ENCODE measurements at regions not wholly inside any gene's neighbourhood (a gene's known extent, or its start where the extent isn't known, plus 50 kb on each side); places are given as distances from the start of the nearest gene placed in this dataset.

DNA sequence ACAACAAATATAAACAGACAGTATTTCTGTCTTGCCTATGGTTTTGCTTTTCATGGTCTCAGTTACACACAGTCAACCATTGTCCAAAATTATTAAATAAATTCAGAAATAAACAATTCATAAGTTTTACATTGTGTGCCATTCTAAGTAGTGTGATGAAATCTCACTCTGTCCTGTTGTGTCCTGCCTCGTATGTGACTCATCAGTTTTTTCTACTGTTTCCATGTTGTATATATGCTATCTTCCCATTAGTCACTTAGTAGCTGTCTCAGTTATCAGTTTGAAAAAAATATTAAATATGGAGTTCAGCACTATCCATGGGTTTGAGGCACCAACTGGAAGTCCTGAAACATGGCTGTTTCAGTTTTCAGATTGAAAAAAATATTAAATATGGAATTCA, 282.4 kb upstream of the GRM7 start:
- no peak for DNase-seq (ENCODE audit: low read depth in 3 of 3)

GRCh38 chr3:6580808-6581207, 280.1 kb upstream of the GRM7 start:
- no peak for DNase-seq (ENCODE audit: low read depth in 3 of 3)

DNA sequence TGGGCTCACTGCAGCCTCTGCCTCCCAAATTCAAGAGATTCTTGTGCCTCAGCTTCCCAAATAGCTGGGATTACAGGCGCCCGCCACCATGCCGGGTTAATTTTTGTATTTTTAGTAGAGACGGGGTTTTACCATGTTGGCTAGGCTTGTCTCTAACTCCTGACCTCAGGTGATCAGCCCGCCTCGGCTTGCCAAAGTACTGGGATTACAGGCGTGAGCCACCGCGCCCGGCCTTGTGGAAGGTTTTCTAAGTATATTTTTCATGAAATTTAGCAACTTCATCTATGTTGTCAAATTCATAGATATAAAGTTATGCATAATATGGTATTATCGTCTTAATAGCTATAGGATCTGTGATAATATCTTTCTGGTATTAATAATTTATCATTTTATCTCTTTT, 275.6 kb upstream of the GRM7 start:
- DNase-seq (ENCODE audit: low read depth in 3 of 3): no peak

DNA sequence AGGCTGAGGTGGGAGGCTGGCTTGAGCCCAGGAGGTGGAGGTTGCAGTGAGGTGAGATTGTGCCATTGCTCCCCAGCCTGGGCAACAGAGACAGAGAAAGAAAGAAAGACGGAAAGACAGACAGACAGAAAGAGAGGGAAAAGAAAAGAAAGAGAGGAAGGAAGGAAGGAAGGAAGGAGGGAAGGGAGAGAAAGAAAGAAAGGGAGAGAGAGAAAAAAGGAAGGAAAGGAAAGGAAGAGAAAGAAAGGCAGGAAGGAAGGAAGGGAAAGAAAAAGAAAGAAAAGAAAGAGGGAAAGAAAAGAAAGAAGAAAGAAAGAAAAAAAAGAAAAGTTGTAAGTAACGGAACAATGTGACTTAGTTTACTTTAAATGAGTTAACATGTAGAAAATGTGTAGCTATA, 260.7 kb upstream of the GRM7 start:
- DNase-seq (ENCODE audit: low read depth in 3 of 3): no peak

- DNase-seq (ENCODE audit: low read depth in 3 of 3): no peak
Measured at GRCh38 chr3:6601374-6601773, 259.5 kb upstream of the GRM7 start.

DNA sequence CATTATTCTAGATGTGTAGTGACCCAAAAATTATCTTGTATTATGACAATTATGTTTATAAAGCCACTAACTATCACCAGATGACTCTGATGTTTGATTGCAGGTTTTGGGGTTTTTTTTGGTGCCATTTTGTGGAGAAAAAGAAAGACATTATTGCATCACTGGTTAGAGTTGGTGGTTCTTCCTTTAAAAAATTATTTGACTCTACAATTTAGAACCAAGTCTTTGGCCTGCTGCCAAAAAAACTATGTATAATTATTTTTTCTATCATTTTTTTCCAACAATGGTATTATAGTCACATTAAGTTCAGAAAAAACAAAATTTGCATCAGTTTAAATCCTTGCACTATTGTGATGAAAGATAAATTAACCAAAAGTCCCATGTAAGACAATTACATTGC, 258.6 kb upstream of the GRM7 start:
- no peak for DNase-seq (ENCODE audit: low read depth in 3 of 3)

GRCh38 chr3:6605227-6605626, 255.7 kb upstream of the GRM7 start:
- DNase-seq (ENCODE audit: low read depth in 3 of 3): no peak

DNA sequence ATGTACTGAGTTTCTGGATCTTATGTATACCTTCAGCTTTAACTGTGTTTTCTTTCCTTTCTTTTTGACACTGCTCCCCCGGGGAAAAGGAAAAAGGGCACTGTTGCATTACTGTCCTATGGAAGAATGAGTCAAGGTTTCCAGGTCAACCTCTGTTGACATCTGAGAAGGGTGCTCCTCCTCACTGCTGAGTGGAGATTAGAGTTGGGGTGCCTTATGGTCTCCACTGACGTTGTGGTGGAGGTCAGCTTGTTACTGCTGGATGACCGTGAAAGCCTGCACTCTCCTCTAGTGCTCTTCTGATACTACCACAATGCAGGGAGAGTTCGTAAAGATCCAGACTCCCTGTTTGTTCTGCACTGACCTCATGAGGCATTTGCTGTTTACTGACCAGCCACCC, 252.1 kb upstream of the GRM7 start:
- no peak for DNase-seq (ENCODE audit: low read depth in 3 of 3)

GRCh38 chr3:6612034-6612616, 248.8 kb upstream of the GRM7 start:
- no peak for DNase-seq (ENCODE audit: low read depth in 3 of 3)

DNA sequence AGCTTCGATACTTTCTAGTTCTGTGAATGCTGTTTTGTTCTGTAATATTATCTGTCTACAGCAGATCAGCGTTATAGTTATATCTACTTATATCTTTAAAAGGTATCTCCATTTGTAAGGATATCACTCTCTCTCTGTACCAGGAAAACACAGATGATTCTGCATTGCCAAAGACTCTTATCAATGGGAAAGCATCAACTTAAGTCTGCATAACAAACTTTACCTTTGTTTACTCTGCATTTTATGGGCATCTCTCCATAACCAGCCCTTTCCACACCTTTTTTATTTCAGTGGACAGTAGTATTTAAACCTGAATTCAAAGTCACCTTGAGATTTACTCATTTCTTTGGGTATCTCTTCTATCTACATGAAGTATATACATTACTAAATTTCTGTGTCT, 238.7 kb upstream of the GRM7 start:
- DNase-seq (ENCODE audit: low read depth in 3 of 3): no peak

- no peak for DNase-seq (ENCODE audit: low read depth in 3 of 3)
Measured at GRCh38 chr3:6622712-6623111, 238.2 kb upstream of the GRM7 start.

DNA sequence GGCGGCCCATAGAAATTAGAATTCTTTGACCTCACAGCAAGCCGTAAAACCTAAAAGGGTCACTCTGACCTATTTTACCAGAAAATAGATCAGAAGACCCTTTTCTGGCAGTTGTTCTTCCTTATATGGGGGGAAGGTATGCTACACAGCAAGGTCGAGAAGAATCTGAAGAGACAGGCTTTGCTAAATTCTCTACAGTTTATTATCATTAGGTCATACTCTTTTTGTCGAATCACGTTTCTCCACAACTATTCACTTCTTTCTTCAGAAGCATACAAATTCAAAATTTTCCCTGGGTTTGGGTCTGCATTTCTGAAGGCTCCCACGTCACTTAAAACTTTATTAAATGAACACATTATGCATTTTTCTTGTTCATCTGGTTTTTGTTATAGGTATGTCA, 229.5 kb upstream of the GRM7 start:
- no peak for DNase-seq (ENCODE audit: low read depth in 3 of 3)

GRCh38 chr3:6640907-6641306, 220.0 kb upstream of the GRM7 start:
- DNase-seq (ENCODE audit: low read depth in 3 of 3): no peak

DNA sequence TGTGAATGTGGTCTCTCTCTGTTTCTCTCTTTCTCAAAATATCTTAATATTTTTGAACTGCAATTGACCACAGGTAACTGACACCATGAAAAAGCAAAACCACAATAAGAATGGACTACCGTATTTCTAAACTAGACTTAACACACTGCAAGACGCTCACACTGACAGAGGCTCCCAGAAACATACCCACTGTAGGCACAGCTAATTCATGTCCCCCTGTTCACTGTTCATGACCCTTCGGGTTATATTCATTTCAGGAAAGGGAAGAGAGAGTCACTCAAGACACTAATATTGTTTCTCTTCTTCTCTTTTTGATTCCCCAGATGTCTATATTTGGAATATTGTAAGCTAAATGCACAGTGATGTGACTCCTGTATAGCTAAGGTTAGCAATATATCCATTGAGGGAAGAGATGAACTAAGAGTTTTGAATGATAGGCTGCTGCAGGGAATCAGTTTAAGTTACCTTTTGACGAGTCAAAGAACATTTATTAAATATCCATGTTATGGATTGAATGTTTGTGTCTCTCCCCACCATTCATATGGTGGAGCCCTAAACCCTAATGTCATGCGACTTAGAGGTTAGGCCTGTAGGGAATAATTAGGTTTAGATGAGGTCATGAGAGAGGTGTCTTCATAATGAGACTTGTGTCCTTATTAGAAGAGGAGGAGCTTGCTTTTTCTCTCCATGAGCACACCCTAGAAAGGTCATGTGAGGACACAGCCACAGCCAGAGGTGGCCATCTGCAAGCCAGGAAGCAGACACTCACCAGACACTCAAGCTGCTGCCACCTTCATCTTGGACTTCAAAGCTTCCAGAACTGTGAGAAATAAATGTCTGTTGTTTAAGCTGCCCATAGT, 216.6 kb upstream of the GRM7 start:
- no peak for DNase-seq (ENCODE audit: low read depth in 3 of 3)

- no peak for DNase-seq (ENCODE audit: low read depth in 3 of 3)
Measured at GRCh38 chr3:6654670-6655069, 206.2 kb upstream of the GRM7 start.

DNA sequence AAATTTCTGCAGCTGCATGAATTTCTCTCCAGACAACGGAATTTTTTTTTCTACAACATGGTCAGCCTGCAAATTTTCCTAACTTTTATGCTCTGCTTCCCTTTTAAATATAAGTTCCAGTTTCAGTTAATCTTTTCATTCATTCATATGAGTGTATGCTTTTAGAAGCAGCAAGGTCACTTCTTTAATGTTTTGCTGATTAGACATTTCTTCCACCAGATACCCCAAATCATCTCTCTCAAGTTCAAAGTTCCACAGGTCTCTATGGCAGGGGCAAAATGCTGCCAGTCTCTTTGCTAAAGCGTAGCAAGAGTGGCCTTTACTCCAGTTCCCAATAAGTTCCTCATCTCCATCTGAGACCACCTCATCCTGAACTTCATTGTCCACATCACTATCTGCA, 205.6 kb upstream of the GRM7 start:
- DNase-seq (ENCODE audit: low read depth in 3 of 3): no peak

DNA sequence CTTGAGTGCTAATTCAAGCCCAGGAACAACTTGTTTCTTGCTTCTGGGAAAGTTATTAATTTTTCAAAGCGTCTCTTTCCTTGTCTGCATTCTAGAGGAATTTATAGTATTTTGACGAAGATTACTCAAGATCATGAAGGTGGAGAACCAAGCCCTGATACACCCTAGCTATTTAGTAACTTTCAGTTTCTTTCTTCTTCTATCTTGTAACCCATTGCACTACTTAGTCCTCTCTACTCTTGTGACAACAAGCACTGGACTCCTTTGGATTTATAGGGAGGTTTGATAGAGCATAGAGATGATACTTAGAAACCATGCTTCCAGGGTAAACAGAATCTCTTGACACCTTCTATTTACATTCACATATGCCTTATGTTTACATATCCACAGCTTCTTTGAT, 203.3 kb upstream of the GRM7 start:
- DNase-seq (ENCODE audit: low read depth in 3 of 3): no peak

GRCh38 chr3:6667354-6667753, 193.6 kb upstream of the GRM7 start:
- no peak for DNase-seq (ENCODE audit: low read depth in 3 of 3)

DNA sequence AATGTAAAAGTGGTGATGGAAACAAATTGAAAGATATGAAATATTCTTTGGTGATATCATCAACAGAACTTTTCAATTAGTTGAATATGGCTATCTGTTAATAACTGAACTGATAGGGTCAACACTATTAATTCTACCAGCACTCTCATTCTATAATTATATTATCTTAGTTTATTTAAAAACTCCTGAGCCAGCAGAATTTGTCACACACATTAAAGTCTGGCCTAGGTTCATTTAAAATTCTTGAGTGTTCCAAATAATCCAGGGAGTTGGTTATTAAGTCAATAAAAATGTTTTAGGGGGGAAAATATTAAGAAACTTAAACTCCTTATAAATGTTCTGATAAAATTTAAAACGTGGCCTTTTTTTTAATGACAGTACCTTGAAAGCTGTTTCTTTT, 189.6 kb upstream of the GRM7 start:
- DNase-seq (ENCODE audit: low read depth in 3 of 3): no peak

- DNase-seq (ENCODE audit: low read depth in 3 of 3): no peak
Measured at GRCh38 chr3:6679510-6679909, 181.4 kb upstream of the GRM7 start.

DNA sequence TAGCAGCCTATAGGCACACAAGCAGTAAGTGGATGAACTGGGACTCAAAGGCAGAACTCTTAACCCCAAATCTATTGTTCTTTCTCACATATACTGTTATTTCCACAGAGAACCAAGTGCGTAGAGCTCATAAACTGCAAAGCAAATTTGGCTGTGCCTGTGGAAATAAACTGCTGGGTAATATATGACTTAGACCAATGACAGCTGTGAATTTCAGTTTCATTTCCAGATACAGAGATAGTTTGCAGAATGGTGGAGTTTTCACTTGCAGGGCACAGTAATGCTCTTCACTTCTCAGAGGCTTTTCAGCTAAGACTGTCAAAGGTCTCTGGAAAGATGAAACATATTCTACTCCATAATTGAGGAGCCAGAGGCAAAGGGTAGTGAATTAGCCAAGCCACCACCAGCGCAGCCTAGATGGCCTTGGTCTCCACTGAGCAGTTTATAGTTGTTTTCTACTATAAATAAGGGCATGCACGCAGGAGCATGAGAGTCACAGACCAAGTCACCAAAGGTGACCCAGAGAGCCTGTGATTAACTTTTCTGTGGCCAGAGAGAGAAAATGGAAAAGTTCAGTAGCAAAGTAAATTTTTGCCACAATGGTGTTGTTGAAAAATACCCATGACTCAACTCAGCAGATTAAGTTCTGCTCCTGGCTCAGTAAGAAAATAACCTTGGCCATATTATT, 180.7 kb upstream of the GRM7 start:
- no peak for DNase-seq (ENCODE audit: low read depth in 3 of 3)

DNA sequence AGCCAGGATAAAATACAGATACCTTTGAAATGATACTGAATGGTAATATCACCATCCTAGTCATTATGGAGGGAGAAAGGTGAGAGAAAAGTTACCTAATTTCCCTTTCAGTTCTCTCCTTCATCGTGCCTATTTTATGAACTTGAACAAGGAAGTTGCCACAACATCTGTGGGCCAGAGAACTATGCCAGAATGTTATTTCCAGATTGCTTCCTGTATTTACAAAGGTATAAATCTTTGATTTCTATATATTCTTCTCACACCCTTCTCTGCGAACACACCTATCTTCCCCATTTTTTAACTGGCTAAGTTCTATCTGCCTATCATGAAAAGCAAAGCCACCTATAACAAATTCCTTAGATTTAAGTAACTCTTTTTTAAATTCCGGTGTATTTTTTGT, 163.6 kb upstream of the GRM7 start:
- no peak for DNase-seq (ENCODE audit: low read depth in 3 of 3)

DNA sequence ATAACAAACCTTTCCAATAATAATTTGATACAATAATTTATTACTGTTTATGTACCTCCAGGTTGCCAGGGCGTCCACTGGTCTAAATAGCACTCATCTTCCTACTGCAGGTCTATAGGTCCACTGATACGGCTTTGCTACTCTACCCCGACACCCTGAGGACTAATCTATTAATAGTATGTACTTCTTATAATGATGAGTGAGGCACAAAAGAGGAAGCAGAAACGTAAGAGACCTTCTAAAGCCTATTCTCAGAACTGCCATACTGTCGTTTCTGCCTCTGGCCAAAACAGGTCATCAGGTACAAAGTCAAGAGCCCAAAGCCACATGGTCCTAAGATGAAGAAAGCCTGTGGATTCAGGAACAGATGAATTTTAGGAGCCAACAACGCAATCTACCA, 163.2 kb upstream of the GRM7 start:
- DNase-seq (ENCODE audit: low read depth in 3 of 3): no peak
